ENCODE measurements at regions not wholly inside any gene's neighbourhood (a gene's known extent, or its start where the extent isn't known, plus 50 kb on each side); places are given as distances from the start of the nearest gene placed in this dataset.

- TF ChIP-seq EP300 (IDR thresholded peaks at IDR 0.05) (no peak), CTCF (IDR thresholded peaks at IDR 0.05) (no peak)
Observed at GRCh38 chr10:109696462-109696861, 226.8 kb downstream of the XPNPEP1 start.
